HG03025 (cell line): ENCODE measurements at regions not wholly inside any gene's neighbourhood (a gene's known extent, or its start where the extent isn't known, plus 50 kb on each side); places are given as distances from the start of the nearest gene placed in this dataset.
"Not testable (repeated sequence)": the region's sequence is repeated elsewhere in the genome, so short reads cannot be mapped to it uniquely, and the experiment has no call there.

ENCODE experiments used
- ATAC-seq: cut with Tn5 transposase; IDR thresholded peaks from one replicate; pipeline ENCODE4 v1.9.1; 2021; ENCODE audit warnings: mild to moderate bottlenecking, moderate library complexity; ENCODE audit not compliant: unreplicated experiment, low FRiP score

- ATAC-seq: no peak
Observed at GRCh38 chr3:168977716-168978374, 685.7 kb downstream of the MECOM start.

GRCh38 chr3:168976969-168977368, 686.5 kb downstream of the MECOM start:
- no peak for ATAC-seq

GRCh38 chr3:168975576-168975975, 687.9 kb downstream of the MECOM start:
- no peak for ATAC-seq

GRCh38 chr3:168974617-168975403, 688.7 kb downstream of the MECOM start:
- no peak for ATAC-seq

GRCh38 chr3:168973897-168974296, 689.6 kb downstream of the MECOM start:
- ATAC-seq: no peak

GRCh38 chr3:168973206-168973605, 690.3 kb downstream of the MECOM start:
- ATAC-seq: no peak

- ATAC-seq: no peak
Observed at GRCh38 chr3:168968609-168969008, 694.9 kb downstream of the MECOM start.

GRCh38 chr3:168964736-168965135, 698.8 kb downstream of the MECOM start:
- no peak for ATAC-seq

GRCh38 chr3:168961271-168961670, 702.2 kb downstream of the MECOM start:
- ATAC-seq: no peak

- no peak for ATAC-seq
Observed at GRCh38 chr3:168959731-168960130, 703.8 kb downstream of the MECOM start.

- ATAC-seq: no peak
Observed at GRCh38 chr3:168958466-168958865, 705.0 kb downstream of the MECOM start.

GRCh38 chr3:168956076-168956475, 707.4 kb downstream of the MECOM start:
- ATAC-seq: no peak

GRCh38 chr3:168952551-168952950, 711.0 kb downstream of the MECOM start:
- ATAC-seq: no peak

- no peak for ATAC-seq
Observed at GRCh38 chr3:168951884-168952283, 711.6 kb downstream of the MECOM start.

- ATAC-seq: no peak
Observed at GRCh38 chr3:168951368-168951767, 712.1 kb downstream of the MECOM start.

GRCh38 chr3:168950622-168951021, 712.9 kb downstream of the MECOM start:
- ATAC-seq: no peak

GRCh38 chr3:168939651-168940238, 723.8 kb downstream of the MECOM start:
- no peak for ATAC-seq

- ATAC-seq: no peak
Observed at GRCh38 chr3:168933614-168934013, 729.9 kb downstream of the MECOM start.

- ATAC-seq: not testable (repeated sequence)
Observed at GRCh38 chr3:168929997-168930396, 733.5 kb downstream of the MECOM start.

- ATAC-seq: no peak
Observed at GRCh38 chr3:168926426-168926825, 737.1 kb downstream of the MECOM start.

- no peak for ATAC-seq
Observed at GRCh38 chr3:168925568-168925967, 737.9 kb downstream of the MECOM start.

- ATAC-seq: no peak
Observed at GRCh38 chr3:168914662-168915061, 748.9 kb downstream of the MECOM start.
